Mesenchymal stem cell (in vitro differentiated cells and primary cell): ENCODE measurements at regions not wholly inside any gene's neighbourhood (a gene's known extent, or its start where the extent isn't known, plus 50 kb on each side); places are given as distances from the start of the nearest gene placed in this dataset.

Source experiments
- DNase-seq: peaks from one replicate; pipeline ENCODE4 v3.0.0-alpha.2; 2013
- H2AFZ ChIP-seq: one replicate; pipeline ENCODE4 v1.6.1; 2013; ENCODE audit warnings: low read depth, mild to moderate bottlenecking, control low read depth, inconsistent platforms, low read length, moderate library complexity
- H2AK5ac ChIP-seq: 2 replicates; pipeline ENCODE4 v1.6.1; 2013; ENCODE audit warnings: low read length, moderate library complexity, mild to moderate bottlenecking, inconsistent platforms; ENCODE audit not compliant: severe bottlenecking
- H2BK120ac ChIP-seq: one replicate; pipeline ENCODE4 v1.6.1; 2013; ENCODE audit warnings: low read depth, mild to moderate bottlenecking, inconsistent platforms, low read length, moderate library complexity
- H2BK12ac ChIP-seq, 2 experiments: one replicate each; pipeline ENCODE4 v1.6.1; 2013; ENCODE audit warnings: inconsistent platforms in 2 of 2, low read length in 2 of 2, mild to moderate bottlenecking in 2 of 2, moderate library complexity in 2 of 2, control low read depth in 1 of 2
- H2BK15ac ChIP-seq: one replicate; pipeline ENCODE4 v1.6.1; 2013; ENCODE audit warnings: mild to moderate bottlenecking, low read depth, inconsistent platforms; ENCODE audit not compliant: poor library complexity, severe bottlenecking
- H2BK5ac ChIP-seq: 2 replicates; pipeline ENCODE4 v1.6.1; 2013; ENCODE audit warnings: low read depth, mild to moderate bottlenecking, low read length, control low read depth, inconsistent platforms; ENCODE audit not compliant: poor library complexity, severe bottlenecking
- H3K14ac ChIP-seq, 2 experiments: one replicate each; pipeline ENCODE4 v1.6.1; 2013; ENCODE audit warnings: inconsistent platforms in 2 of 2, low read length in 2 of 2, control low read depth in 1 of 2, mild to moderate bottlenecking in 1 of 2, moderate library complexity in 1 of 2
- H3K18ac ChIP-seq, 2 experiments: one replicate each; pipeline ENCODE4 v1.6.1; 2013; ENCODE audit warnings: inconsistent platforms in 2 of 2, low read length in 2 of 2, control low read depth in 1 of 2, low read depth in 1 of 2, mild to moderate bottlenecking in 1 of 2
- H3K23ac ChIP-seq, 2 experiments: one replicate each; pipeline ENCODE4 v1.6.1; 2013; ENCODE audit warnings: inconsistent platforms in 2 of 2, low read length in 2 of 2, mild to moderate bottlenecking in 2 of 2, moderate library complexity in 2 of 2, control low read depth in 1 of 2
- H3K27ac ChIP-seq: 2 replicates; pipeline ENCODE4 v1.5.1; 2013; ENCODE audit warnings: mild to moderate bottlenecking, moderate library complexity, low read length, control low read depth, inconsistent platforms; ENCODE audit not compliant: poor library complexity, severe bottlenecking
- H3K27me3 ChIP-seq, 2 experiments: 2 replicates each; pipeline versions ENCODE4 v1.6.1 to v1.7.0; 2013; ENCODE audit warnings: low read length in 2 of 2, mild to moderate bottlenecking in 2 of 2, moderate library complexity in 2 of 2, control low read depth in 1 of 2, inconsistent platforms in 1 of 2; ENCODE audit not compliant: control insufficient read depth in 1 of 2, insufficient read depth in 1 of 2
- H3K36me3 ChIP-seq, 2 experiments: 2 replicates each; pipeline versions ENCODE4 v1.6.1 to v1.7.0; 2013; ENCODE audit warnings: low read length in 2 of 2, control low read depth in 1 of 2, inconsistent platforms in 1 of 2, low read depth in 1 of 2, mild to moderate bottlenecking in 1 of 2; ENCODE audit not compliant: insufficient read depth in 2 of 2, control insufficient read depth in 1 of 2
- H3K4ac ChIP-seq, 2 experiments: one replicate each; pipeline ENCODE4 v1.6.1; 2013; ENCODE audit warnings: inconsistent platforms in 2 of 2, low read length in 2 of 2, mild to moderate bottlenecking in 2 of 2, moderate library complexity in 2 of 2, control low read depth in 1 of 2, low read depth in 1 of 2
- H3K4me1 ChIP-seq: 2 replicates; pipeline ENCODE4 v1.6.1; 2013; ENCODE audit warnings: low read depth, low read length, control low read depth; ENCODE audit not compliant: control insufficient read depth, insufficient read depth
- H3K4me2 ChIP-seq: 2 replicates; pipeline ENCODE4 v1.6.1; 2013; ENCODE audit warnings: low read length, mild to moderate bottlenecking, inconsistent platforms; ENCODE audit not compliant: poor library complexity, severe bottlenecking
- H3K4me3 ChIP-seq, 2 experiments: 2 replicates each; pipeline versions ENCODE4 v1.5.1 to v1.7.0; 2013; ENCODE audit warnings: low read length in 2 of 2, mild to moderate bottlenecking in 2 of 2, control low read depth in 1 of 2, low read depth in 1 of 2; ENCODE audit not compliant: insufficient read depth in 1 of 2
- H3K79me1 ChIP-seq: replicated peaks from 2 replicates; pipeline ENCODE4 v1.6.1; 2013; ENCODE audit warnings: mild to moderate bottlenecking, control low read depth, low read length, inconsistent platforms; ENCODE audit not compliant: poor library complexity, severe bottlenecking
- H3K9ac ChIP-seq: 2 replicates; pipeline ENCODE4 v1.7.0; 2013; ENCODE audit warnings: mild to moderate bottlenecking, low read length, moderate library complexity
- H3K9me3 ChIP-seq: 2 replicates; pipeline ENCODE4 v1.7.0; 2013; ENCODE audit warnings: mild to moderate bottlenecking, low read length; ENCODE audit not compliant: control insufficient read depth
- H4K8ac ChIP-seq: one replicate; pipeline ENCODE4 v1.6.1; 2013; ENCODE audit warnings: inconsistent platforms, mild to moderate bottlenecking, low read length, moderate library complexity
- H4K91ac ChIP-seq: one replicate; pipeline ENCODE4 v1.6.1; 2013; ENCODE audit warnings: mild to moderate bottlenecking, low read length, inconsistent platforms
- WGBS: methylation state at CpG from one replicate; pipeline ENCODE4 v1.1.7; 2013; ENCODE audit warnings: mixed read lengths; 5-methylcytosine and 5-hydroxymethylcytosine counted together

DNA sequence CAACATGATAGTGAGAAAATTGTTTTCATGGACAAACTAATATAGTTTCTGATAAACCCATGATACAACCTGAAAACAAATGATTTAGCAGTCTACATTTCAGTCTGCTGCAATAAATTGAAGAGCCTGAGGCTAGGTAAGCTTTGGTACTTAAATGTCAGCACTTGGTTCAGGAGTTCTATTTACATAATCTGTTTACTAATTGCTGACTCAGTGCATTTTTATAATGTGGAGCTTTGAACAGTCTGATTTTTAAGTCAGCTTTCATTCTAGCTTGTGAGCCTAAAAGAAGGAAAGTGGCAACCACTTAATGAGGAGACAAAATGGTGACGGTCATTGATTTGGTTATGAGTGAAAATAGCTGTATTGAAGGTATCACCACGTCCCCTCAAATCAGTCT lies 488.6 kb downstream of the CPS1 start:
- Histone ChIP-seq H2BK15ac (no peak overlapping the region), H3K79me1 (no peaks in the 10 kb centered on the region), H3K27me3 (no peaks in the 10 kb centered on the region), H3K14ac (no peak overlapping the region), H2BK5ac (no peak overlapping the region), H2BK12ac (no peak overlapping the region), H4K91ac (no peak overlapping the region), H2BK120ac (no peak overlapping the region), H3K4ac (no peak overlapping the region), H2AK5ac (no peak overlapping the region), H3K27ac (no peak overlapping the region), H3K23ac (no peak overlapping the region), H4K8ac (no peak overlapping the region), H3K18ac (no peak overlapping the region), H3K4me2 (no peak overlapping the region), H3K4me1 (no peaks in the 10 kb centered on the region), H3K9ac (no peak overlapping the region), H3K9me3 (no peaks in the 10 kb centered on the region), H3K4me3 (no peak overlapping the region), H2AFZ (no peak overlapping the region), H3K36me3 (no peaks in the 10 kb centered on the region)
- DNase-seq, result no peak
- WGBS, result no CpG with 5 or more reads among the region's 2 CpGs

DNA sequence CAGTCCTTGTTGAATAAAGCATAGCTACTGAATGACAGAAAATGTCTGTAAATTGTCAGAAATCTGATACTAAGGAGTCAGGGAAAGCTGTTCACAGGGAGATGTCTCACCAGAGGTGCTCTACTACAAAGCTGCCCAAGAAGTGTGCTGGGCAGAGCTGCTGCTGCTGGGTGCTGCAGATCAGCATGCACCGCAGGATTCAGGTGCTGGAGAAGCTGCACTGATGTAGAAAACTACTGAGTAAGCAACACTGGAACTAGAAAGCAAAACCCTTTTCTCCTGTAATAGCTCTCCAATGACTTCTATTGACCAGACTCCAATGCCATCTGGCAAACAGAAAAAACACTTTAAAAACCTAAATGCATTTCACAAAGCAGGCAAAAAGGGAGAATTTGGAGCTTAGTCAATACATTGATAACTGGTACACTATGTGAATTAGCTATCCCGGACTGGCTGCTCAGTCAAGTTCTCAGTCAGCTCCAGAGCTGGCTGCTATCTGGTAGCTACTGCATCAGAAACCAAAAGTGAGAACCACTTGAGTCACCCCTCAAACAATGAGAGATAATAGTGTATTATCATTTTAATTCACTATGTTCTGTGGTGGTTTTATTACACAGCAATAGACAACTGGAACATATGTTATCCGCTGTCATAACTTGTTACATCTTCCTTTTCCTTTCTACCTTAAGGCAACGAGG lies 493.1 kb downstream of the CPS1 start:
- Histone ChIP-seq H3K4ac (no peak overlapping the region), H2BK120ac (no peak overlapping the region), H2BK12ac (no peak overlapping the region), H3K14ac (no peak overlapping the region), H2BK5ac (no peak overlapping the region), H3K27ac (no peak overlapping the region), H3K9ac (no peak overlapping the region), H3K23ac (peak overlapping the region in 1 of 2 experiments; percentile 71), H3K9me3 (no peaks in the 10 kb centered on the region), H4K91ac (no peak overlapping the region), H3K4me3 (no peak overlapping the region), H3K18ac (no peak overlapping the region), H2BK15ac (no peak overlapping the region), H3K4me2 (no peak overlapping the region), H3K79me1 (no peaks in the 10 kb centered on the region), H4K8ac (no peak overlapping the region), H3K27me3 (no peaks in the 10 kb centered on the region), H3K36me3 (no peaks in the 10 kb centered on the region), H3K4me1 (no peaks in the 10 kb centered on the region), H2AK5ac (no peak overlapping the region), H2AFZ (no peak overlapping the region)
- 91% methylated on average over 4 of the region's 4 CpGs for WGBS
- no peak for DNase-seq

DNA sequence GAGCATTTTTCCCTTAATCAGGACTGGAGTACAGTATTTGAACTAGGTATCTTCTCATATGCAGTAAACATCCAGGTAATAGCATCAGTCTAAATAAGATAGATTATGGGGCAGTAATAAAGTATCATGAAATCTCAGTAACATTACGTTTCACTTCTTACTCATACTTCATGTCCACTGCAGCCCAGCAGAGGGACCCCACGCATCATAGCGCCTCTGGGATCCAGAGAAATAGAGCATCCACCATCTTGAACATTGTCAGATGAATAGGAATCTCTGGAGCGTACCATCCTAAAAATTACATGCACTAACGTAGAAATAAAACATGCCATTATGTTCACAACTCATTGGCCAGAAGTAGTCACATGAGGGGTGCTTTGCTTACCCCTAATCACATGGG lies 499.0 kb downstream of the CPS1 start:
- DNase-seq, result peak; percentile 14
- Histone ChIP-seq H3K27me3 (no peaks in the 10 kb centered on the region), H2BK120ac (no peak overlapping the region), H3K4me1 (no peaks in the 10 kb centered on the region), H3K14ac (no peak overlapping the region), H3K27ac (no peak overlapping the region), H3K4me3 (no peak overlapping the region), H2AK5ac (no peak overlapping the region), H3K9me3 (no peaks in the 10 kb centered on the region), H3K36me3 (no peaks in the 10 kb centered on the region), H3K4me2 (no peak overlapping the region), H2BK5ac (no peak overlapping the region), H4K91ac (no peak overlapping the region), H2BK15ac (no peak overlapping the region), H3K4ac (no peak overlapping the region), H4K8ac (no peak overlapping the region), H3K79me1 (no peaks in the 10 kb centered on the region), H3K23ac (no peak overlapping the region), H2BK12ac (no peak overlapping the region), H3K9ac (no peak overlapping the region), H2AFZ (peak overlapping the region; percentile 69), H3K18ac (no peak overlapping the region)
- WGBS, result 62% methylated on average over 5 of the region's 5 CpGs

DNA sequence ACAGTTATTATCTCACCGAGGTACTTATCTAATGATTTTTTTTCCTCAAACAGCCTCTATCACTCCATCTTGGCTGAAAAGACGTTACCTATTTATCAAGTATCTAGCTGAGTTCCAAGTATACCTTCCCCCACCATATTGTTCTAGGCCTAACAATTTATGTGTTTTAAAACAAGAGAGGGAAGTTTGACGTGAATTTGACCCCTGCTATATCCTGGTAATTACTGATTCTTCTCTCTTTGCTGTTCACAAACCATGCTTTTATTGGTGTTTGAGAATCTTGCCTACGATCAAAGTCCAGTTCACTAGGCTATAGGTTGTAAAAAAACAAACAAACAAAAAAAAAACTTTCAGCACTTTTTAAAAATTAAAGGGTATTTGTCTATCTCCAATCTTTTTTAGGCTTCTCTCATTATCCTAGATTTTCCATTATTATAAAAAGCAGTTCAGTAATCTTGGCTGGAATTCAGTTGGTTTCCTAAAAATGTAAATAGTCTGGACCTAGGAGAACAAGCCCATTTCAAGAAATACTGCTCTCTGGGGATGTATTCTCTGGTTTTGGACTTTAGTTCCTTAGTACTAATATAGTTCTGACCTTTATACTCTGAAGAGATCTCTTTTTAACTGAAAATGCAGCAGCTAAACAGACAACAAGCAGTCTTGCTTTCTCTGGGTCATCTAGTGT lies 505.4 kb downstream of the CPS1 start:
- H3K18ac ChIP-seq, result no peak overlapping the region
- no peak overlapping the region for H2BK120ac ChIP-seq
- no peak overlapping the region for H3K14ac ChIP-seq
- H4K8ac ChIP-seq, result no peak overlapping the region
- H3K79me1 ChIP-seq, result no peaks in the 10 kb centered on the region
- no peak overlapping the region for H3K4ac ChIP-seq
- no peak overlapping the region for H2BK5ac ChIP-seq
- H3K23ac ChIP-seq, result no peak overlapping the region
- H2AK5ac ChIP-seq, result no peak overlapping the region
- WGBS, result 86% methylated on average over 3 of the region's 4 CpGs
- H3K9ac ChIP-seq, result no peak overlapping the region
- no peak overlapping the region for H3K27ac ChIP-seq
- H4K91ac ChIP-seq, result no peak overlapping the region
- no peak overlapping the region for H3K4me3 ChIP-seq
- no peaks in the 10 kb centered on the region for H3K9me3 ChIP-seq
- H3K36me3 ChIP-seq, result no peaks in the 10 kb centered on the region
- H3K4me1 ChIP-seq, result no peaks in the 10 kb centered on the region
- no peak overlapping the region for H3K4me2 ChIP-seq
- no peak overlapping the region for H2BK12ac ChIP-seq
- no peak overlapping the region for H2AFZ ChIP-seq
- H3K27me3 ChIP-seq, result no peaks in the 10 kb centered on the region
- no peak for DNase-seq
- no peak overlapping the region for H2BK15ac ChIP-seq
